ENCODE measurements at regions not wholly inside any gene's neighbourhood (a gene's known extent, or its start where the extent isn't known, plus 50 kb on each side); places are given as distances from the start of the nearest gene placed in this dataset.

DNA sequence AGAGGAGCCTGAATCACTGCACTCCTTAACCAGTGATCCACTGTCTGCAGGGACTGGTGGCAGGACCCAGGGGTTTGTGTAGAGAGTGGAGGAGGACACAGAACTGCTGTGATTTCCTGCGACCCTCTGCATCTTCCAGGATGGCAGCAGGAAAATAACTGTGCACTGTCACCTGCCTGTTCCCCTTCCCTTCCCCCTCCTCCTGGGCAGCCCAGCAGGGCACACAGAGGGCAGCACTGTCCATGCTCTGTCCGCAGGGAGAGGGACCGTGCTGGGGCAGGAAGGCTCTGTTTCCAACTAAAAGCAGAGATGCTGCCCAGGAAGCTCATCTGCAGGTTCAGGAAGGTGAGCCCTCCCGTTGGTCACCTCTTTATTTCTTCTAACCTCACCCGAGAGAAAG, 168.7 kb downstream of the ZBTB18 start:
- TF ChIP-seq, protein P1, sequence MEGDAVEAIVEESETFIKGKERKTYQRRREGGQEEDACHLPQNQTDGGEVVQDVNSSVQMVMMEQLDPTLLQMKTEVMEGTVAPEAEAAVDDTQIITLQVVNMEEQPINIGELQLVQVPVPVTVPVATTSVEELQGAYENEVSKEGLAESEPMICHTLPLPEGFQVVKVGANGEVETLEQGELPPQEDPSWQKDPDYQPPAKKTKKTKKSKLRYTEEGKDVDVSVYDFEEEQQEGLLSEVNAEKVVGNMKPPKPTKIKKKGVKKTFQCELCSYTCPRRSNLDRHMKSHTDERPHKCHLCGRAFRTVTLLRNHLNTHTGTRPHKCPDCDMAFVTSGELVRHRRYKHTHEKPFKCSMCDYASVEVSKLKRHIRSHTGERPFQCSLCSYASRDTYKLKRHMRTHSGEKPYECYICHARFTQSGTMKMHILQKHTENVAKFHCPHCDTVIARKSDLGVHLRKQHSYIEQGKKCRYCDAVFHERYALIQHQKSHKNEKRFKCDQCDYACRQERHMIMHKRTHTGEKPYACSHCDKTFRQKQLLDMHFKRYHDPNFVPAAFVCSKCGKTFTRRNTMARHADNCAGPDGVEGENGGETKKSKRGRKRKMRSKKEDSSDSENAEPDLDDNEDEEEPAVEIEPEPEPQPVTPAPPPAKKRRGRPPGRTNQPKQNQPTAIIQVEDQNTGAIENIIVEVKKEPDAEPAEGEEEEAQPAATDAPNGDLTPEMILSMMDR (conservative IDR thresholded peaks at IDR 0.05) = no peak
- TF ChIP-seq ZFX (IDR thresholded peaks at IDR 0.05) = no peak

Measured in C4-2B (cell line).